ENCODE measurements at regions not wholly inside any gene's neighbourhood (a gene's known extent, or its start where the extent isn't known, plus 50 kb on each side); places are given as distances from the start of the nearest gene placed in this dataset.

DNA sequence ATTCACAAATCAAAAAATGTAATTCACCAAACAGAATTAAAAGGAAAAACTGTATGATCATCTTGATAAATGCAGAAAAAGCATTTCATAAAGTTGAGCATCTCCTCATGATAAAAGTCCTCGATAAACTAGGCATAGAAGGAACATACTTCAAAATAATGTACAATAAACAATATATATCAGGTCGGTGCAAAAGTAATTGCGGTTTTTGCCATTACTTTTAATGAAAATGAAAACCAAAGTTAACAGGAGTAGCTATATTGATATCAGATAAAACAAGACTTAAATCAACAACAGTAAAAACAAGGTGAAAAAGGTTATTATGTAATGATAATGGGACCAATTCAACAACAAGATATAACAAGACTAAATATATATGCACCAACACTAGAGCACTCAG lies 372.1 kb downstream of the RAB28 start:
- TF ChIP-seq POLR2A (IDR thresholded peaks at IDR 0.05) (no peak), POLR2AphosphoS5 (IDR thresholded peaks at IDR 0.05) (no peak)
- TF ChIP-seq, protein P1, sequence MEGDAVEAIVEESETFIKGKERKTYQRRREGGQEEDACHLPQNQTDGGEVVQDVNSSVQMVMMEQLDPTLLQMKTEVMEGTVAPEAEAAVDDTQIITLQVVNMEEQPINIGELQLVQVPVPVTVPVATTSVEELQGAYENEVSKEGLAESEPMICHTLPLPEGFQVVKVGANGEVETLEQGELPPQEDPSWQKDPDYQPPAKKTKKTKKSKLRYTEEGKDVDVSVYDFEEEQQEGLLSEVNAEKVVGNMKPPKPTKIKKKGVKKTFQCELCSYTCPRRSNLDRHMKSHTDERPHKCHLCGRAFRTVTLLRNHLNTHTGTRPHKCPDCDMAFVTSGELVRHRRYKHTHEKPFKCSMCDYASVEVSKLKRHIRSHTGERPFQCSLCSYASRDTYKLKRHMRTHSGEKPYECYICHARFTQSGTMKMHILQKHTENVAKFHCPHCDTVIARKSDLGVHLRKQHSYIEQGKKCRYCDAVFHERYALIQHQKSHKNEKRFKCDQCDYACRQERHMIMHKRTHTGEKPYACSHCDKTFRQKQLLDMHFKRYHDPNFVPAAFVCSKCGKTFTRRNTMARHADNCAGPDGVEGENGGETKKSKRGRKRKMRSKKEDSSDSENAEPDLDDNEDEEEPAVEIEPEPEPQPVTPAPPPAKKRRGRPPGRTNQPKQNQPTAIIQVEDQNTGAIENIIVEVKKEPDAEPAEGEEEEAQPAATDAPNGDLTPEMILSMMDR (IDR thresholded peaks at IDR 0.05 in 8 of 11, conservative IDR thresholded peaks at IDR 0.05 in 3 of 11): no peak
